ENCODE measurements at regions not wholly inside any gene's neighbourhood (a gene's known extent, or its start where the extent isn't known, plus 50 kb on each side); places are given as distances from the start of the nearest gene placed in this dataset.

- H3K27me3 Mint-ChIP-seq (ENCODE audit: insufficient read depth, low read depth, poor library complexity), result peaks cover 1% of the 10 kb centered on the region
- H3K36me3 ChIP-seq (ENCODE audit: insufficient read depth), result no peaks in the 10 kb centered on the region
- ATAC-seq (no peak), DNase-seq (ENCODE audit: low spot score) (no peak)
- TF ChIP-seq ZNF114 (CRISPR knock-in tag; IDR thresholded peaks at IDR 0.05), result no peak
- TF ChIP-seq JUNB (IDR thresholded peaks at IDR 0.05; ENCODE audit: unreplicated experiment), result no peak
- TF ChIP-seq ZNF331 (CRISPR knock-in tag; IDR thresholded peaks at IDR 0.05; ENCODE audit: low read depth), result no peak
- no peak for TF ChIP-seq NANOG (IDR thresholded peaks at IDR 0.05; ENCODE audit: borderline replicate concordance)
- no peak for TF ChIP-seq EZH2phosphoT487 (IDR thresholded peaks at IDR 0.05; ENCODE audit: unreplicated experiment)
- TF ChIP-seq CREB1 (CRISPR knock-in tag; IDR thresholded peaks at IDR 0.05; ENCODE audit: low read depth), result no peak
- no peak for TF ChIP-seq STAT1 (IDR thresholded peaks at IDR 0.05; ENCODE audit: unreplicated experiment)
- no peak for TF ChIP-seq EZH2 (IDR thresholded peaks at IDR 0.05; ENCODE audit: low read depth, unreplicated experiment)
- no peak for TF ChIP-seq CTCF (conservative IDR thresholded peaks at IDR 0.05; ENCODE audit: low read depth in 2 of 2)
- no peak for TF ChIP-seq REST (IDR thresholded peaks at IDR 0.05; ENCODE audit: unreplicated experiment)
- no peak for TF ChIP-seq ZNF462 (CRISPR knock-in tag; IDR thresholded peaks at IDR 0.05)
- H3K4me3 ChIP-seq, result no peak overlapping the region
- no peak overlapping the region for H3K4me3 Mint-ChIP-seq
- no peak overlapping the region for H2AFZ ChIP-seq
- no peaks in the 10 kb centered on the region for H3K9me2 ChIP-seq (ENCODE audit: insufficient read depth)
- no peak overlapping the region for H3K27ac Mint-ChIP-seq
- no peak overlapping the region for H3K27ac ChIP-seq (ENCODE audit: low read depth)
- H3K9me3 Mint-ChIP-seq, result no peaks in the 10 kb centered on the region
- H3F3A ChIP-seq (replicated peaks; ENCODE audit: low read depth), result no peaks in the 10 kb centered on the region
- H3K79me2 ChIP-seq (replicated peaks; ENCODE audit: insufficient read depth), result no peaks in the 10 kb centered on the region
- H3K4me1 Mint-ChIP-seq, result no peaks in the 10 kb centered on the region
- H4K20me1 ChIP-seq (replicated peaks; ENCODE audit: insufficient read depth), result no peaks in the 10 kb centered on the region
- H3K4me1 ChIP-seq (ENCODE audit: insufficient read depth), result no peaks in the 10 kb centered on the region
- H3K36me3 Mint-ChIP-seq (ENCODE audit: low read depth), result no peaks in the 10 kb centered on the region
- no peaks in the 10 kb centered on the region; the same call in 1 of the 2 replicates for H3K27me3 ChIP-seq (ENCODE audit: insufficient read depth)
- H3K4me2 ChIP-seq, result no peak overlapping the region
Observed at GRCh38 chr15:94692710-94693109, 461.3 kb downstream of the MCTP2 start.
